ENCODE measurements at regions not wholly inside any gene's neighbourhood (a gene's known extent, or its start where the extent isn't known, plus 50 kb on each side); places are given as distances from the start of the nearest gene placed in this dataset.

GRCh38 chr18:29004921-29005320 is 828.0 kb upstream of the CDH2 start:
- DNase-seq = no peak

- DNase-seq = no peak
These were observed 826.3 kb upstream of the CDH2 start for GRCh38 chr18:29003194-29003593.

- DNase-seq = no peak
These were observed 825.8 kb upstream of the CDH2 start for GRCh38 chr18:29002747-29003146.

GRCh38 chr18:28999726-29000125 is 822.8 kb upstream of the CDH2 start:
- no peak for DNase-seq

- no peak for DNase-seq
These were observed 818.4 kb upstream of the CDH2 start for GRCh38 chr18:28995319-28995718.

- DNase-seq = no peak
These were observed 807.8 kb upstream of the CDH2 start for GRCh38 chr18:28984731-28985130.

GRCh38 chr18:28974504-28974903 is 797.6 kb upstream of the CDH2 start:
- DNase-seq = no peak

GRCh38 chr18:28973324-28973723 is 796.4 kb upstream of the CDH2 start:
- no peak for DNase-seq

- DNase-seq = no peak
These were observed 795.5 kb upstream of the CDH2 start for GRCh38 chr18:28972333-28972907.

- no peak for DNase-seq
These were observed 786.6 kb upstream of the CDH2 start for GRCh38 chr18:28963481-28963880.

GRCh38 chr18:28961669-28962228 is 784.8 kb upstream of the CDH2 start:
- peak in 1 of 51 donors; percentile 1 for DNase-seq

GRCh38 chr18:28960146-28960545 is 783.2 kb upstream of the CDH2 start:
- no peak for DNase-seq

- no peak for DNase-seq
These were observed 775.4 kb upstream of the CDH2 start for GRCh38 chr18:28952339-28952738.

- no peak for DNase-seq
These were observed 771.0 kb upstream of the CDH2 start for GRCh38 chr18:28947900-28948299.

- DNase-seq = no peak
These were observed 769.5 kb upstream of the CDH2 start for GRCh38 chr18:28946471-28946870.

GRCh38 chr18:28922936-28923335 is 746.0 kb upstream of the CDH2 start:
- DNase-seq = no peak

- no peak for DNase-seq
These were observed 739.5 kb upstream of the CDH2 start for GRCh38 chr18:28916456-28916855.

GRCh38 chr18:28905509-28905908 is 728.6 kb upstream of the CDH2 start:
- no peak for DNase-seq

- no peak for DNase-seq
These were observed 727.9 kb upstream of the CDH2 start for GRCh38 chr18:28904789-28905364.

- DNase-seq = no peak
These were observed 726.4 kb upstream of the CDH2 start for GRCh38 chr18:28903306-28903705.

- DNase-seq = no peak
These were observed 713.9 kb upstream of the CDH2 start for GRCh38 chr18:28890791-28891190.

GRCh38 chr18:28884304-28884703 is 707.4 kb upstream of the CDH2 start:
- no peak for DNase-seq

- no peak for DNase-seq
These were observed 703.9 kb upstream of the CDH2 start for GRCh38 chr18:28880856-28881255.

- DNase-seq = no peak
These were observed 698.1 kb upstream of the CDH2 start for GRCh38 chr18:28875059-28875458.
